ENCODE measurements at regions not wholly inside any gene's neighbourhood (a gene's known extent, or its start where the extent isn't known, plus 50 kb on each side); places are given as distances from the start of the nearest gene placed in this dataset.
A peak's percentile ranks its signal among the peaks of the same experiment; 100 is the strongest.
"Not testable (repeated sequence)": the region's sequence is repeated elsewhere in the genome, so short reads cannot be mapped to it uniquely, and the experiment has no call there.

DNA sequence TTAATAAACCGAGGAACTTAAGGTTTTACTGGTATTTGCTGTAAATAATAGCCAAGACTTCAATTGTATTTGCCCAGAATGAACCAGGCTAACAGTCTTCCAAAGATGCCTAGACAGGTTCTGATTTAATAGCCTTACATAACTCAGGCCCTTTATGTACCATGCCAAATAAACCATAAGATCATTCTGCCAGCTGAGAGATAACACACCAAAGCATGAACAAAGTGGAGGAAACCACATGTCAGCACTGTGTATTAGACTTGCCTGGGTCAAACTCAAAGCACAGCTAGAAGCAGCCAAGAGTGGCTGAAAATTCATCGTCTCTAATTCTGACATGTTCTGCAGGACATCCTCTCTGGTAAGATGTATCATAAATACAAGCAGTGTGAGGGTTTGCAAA lies 319.3 kb upstream of the ZNF608 start:
- Histone ChIP-seq H3K27me3 (replicated peaks) (no peaks in the 10 kb centered on the region), H3K36me3 (no peaks in the 10 kb centered on the region), H3K27ac (no peak overlapping the region), H3K9me3 (replicated peaks) (no peaks in the 10 kb centered on the region), H3K4me1 (replicated peaks) (no peaks in the 10 kb centered on the region), H3K4me3 (no peak overlapping the region)
- no peak for DNase-seq (ENCODE audit: low read depth in 1 of 2, low spot score in 2 of 2)

GRCh38 chr5:125070961-125071360 lies 324.5 kb upstream of the ZNF608 start:
- Histone ChIP-seq H3K27ac (no peak overlapping the region), H3K9me3 (replicated peaks) (peaks cover 4% of the 10 kb centered on the region; the same call in 1 of the 2 replicates), H3K4me3 (no peak overlapping the region), H3K27me3 (replicated peaks) (no peaks in the 10 kb centered on the region), H3K4me1 (replicated peaks) (no peaks in the 10 kb centered on the region), H3K36me3 (no peaks in the 10 kb centered on the region)
- DNase-seq (ENCODE audit: low read depth in 1 of 2, low spot score in 2 of 2), result no peak

DNA sequence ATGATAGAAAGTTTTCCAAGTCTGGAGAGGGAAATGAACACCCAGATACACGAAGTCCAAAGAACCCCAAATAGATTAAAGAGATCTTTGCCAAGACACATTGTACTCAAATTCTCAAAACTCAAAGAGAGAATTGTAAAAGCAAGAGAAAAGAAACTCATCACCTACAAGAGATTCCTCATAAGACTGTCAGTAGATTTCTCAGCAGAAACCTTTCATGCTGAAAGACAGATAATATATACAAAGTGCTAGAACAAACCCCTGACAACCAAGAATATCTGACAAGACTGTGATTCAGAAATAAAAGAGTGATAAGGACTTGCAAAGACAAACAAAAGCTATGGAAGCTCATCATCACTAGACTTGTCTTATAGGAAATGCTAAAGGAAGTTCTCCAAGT lies 326.7 kb upstream of the ZNF608 start:
- peaks cover 4% of the 10 kb centered on the region; the same call in 1 of the 2 replicates for H3K9me3 ChIP-seq (replicated peaks)
- H3K4me3 ChIP-seq, result no peak overlapping the region
- no peaks in the 10 kb centered on the region for H3K27me3 ChIP-seq (replicated peaks)
- H3K4me1 ChIP-seq (replicated peaks), result no peaks in the 10 kb centered on the region
- no peaks in the 10 kb centered on the region for H3K36me3 ChIP-seq
- no peak overlapping the region for H3K27ac ChIP-seq
- DNase-seq (ENCODE audit: low read depth in 1 of 2, low spot score in 2 of 2), result no peak

GRCh38 chr5:125075567-125075966 lies 329.1 kb upstream of the ZNF608 start:
- Histone ChIP-seq H3K27ac (no peak overlapping the region), H3K4me3 (no peak overlapping the region), H3K36me3 (no peaks in the 10 kb centered on the region), H3K27me3 (replicated peaks) (no peaks in the 10 kb centered on the region), H3K4me1 (replicated peaks) (no peaks in the 10 kb centered on the region), H3K9me3 (replicated peaks) (peaks cover 4% of the 10 kb centered on the region; the same call in 1 of the 2 replicates)
- no peak for DNase-seq (ENCODE audit: low read depth in 1 of 2, low spot score in 2 of 2)

GRCh38 chr5:125079028-125079427 lies 332.6 kb upstream of the ZNF608 start:
- not testable (repeated sequence) for H3K36me3 ChIP-seq; H3K27ac ChIP-seq; DNase-seq (ENCODE audit: low read depth in 1 of 2, low spot score in 2 of 2); H3K4me1 ChIP-seq (replicated peaks); H3K27me3 ChIP-seq (replicated peaks); H3K9me3 ChIP-seq (replicated peaks); H3K4me3 ChIP-seq

DNA sequence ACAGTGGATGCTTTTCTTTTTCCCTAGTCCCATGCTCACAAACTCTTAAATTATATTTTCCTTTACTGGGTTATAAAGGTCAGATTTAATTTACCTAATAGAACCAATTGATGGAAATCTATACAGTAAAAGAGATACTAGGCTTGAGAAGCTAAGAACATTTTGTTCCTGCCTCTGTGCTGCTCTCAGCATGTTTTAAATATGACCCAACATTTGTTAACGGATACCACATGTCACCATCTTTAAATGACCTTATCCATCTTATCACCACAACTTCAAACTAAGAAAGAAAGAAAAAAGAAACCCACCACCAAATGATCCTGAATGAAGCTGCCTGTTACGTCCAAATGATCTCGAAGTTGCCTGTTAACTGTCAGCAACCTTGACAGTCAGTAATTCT lies 334.7 kb upstream of the ZNF608 start:
- no peak for DNase-seq (ENCODE audit: low read depth in 1 of 2, low spot score in 2 of 2)
- no peak overlapping the region for H3K27ac ChIP-seq
- no peaks in the 10 kb centered on the region; the same call in 1 of the 2 replicates for H3K4me1 ChIP-seq (replicated peaks)

DNA sequence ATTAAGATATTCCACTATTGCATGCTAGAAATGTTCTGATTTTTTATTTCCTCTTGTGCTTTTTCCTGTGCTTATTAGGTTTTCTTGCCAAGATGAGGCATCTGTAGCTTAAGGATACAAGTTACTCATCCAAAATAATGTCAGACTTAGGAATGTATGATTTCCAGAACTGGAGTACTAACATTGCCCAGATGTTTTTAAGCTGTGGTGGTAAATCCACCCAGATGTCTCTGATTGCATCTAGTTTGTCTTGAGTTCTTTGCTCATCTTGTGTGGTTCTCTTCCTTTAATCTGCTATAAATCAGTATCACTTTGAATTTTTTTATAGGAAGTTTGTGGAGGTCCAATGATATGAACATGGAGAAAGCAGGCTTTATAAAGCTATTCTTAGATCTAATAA lies 337.5 kb upstream of the ZNF608 start:
- peak in 1 of 2 experiments; percentile 15 for DNase-seq (ENCODE audit: low read depth in 1 of 2, low spot score in 2 of 2)
- Histone ChIP-seq H3K4me1 (replicated peaks) (no peaks in the 10 kb centered on the region; the same call in 1 of the 2 replicates), H3K4me3 (no peak overlapping the region), H3K27me3 (replicated peaks) (no peaks in the 10 kb centered on the region), H3K36me3 (no peaks in the 10 kb centered on the region), H3K27ac (no peak overlapping the region), H3K9me3 (replicated peaks) (no peaks in the 10 kb centered on the region; the same call in 1 of the 2 replicates)

More for the DNA sequence above, 334.7 kb upstream of the ZNF608 start:
- Histone ChIP-seq H3K36me3 (no peaks in the 10 kb centered on the region), H3K9me3 (replicated peaks) (no peaks in the 10 kb centered on the region), H3K4me3 (no peak overlapping the region), H3K27me3 (replicated peaks) (no peaks in the 10 kb centered on the region)

DNA sequence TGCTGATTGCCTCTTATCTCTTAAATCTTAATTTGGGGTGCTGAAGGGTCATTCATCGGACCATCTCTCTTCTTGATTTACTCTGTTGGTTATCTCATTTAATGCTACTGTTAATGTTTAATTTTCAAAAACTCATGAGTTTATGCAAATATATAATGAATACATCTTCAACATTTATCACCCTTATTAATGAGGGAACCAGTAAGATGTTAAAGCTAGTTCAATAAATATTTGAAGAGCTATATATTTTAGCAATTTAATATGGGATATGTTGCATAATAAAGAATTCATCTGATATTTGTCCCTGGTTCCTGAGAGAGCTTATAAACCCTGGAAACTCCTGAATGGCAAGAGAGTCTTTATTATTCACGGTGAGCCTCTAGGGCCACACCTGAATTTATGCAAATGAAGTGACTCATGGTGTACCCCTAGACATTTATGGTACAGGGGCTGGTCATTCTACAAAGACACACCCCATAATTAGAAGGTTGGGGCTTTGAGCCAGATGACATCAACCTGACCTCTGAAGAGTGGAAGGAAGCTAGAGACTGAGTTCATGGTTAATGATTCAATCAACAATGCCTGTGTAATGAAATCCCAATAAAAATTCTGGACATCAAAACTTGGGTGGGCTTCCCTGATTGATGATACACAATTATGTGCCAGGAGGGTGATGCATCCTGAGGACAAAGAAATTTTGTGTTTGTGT lies 339.5 kb upstream of the ZNF608 start:
- H3K27ac ChIP-seq, result no peak overlapping the region
- H3K9me3 ChIP-seq (replicated peaks), result no peaks in the 10 kb centered on the region; the same call in 1 of the 2 replicates
- no peaks in the 10 kb centered on the region; the same call in 1 of the 2 replicates for H3K4me1 ChIP-seq (replicated peaks)
- H3K4me3 ChIP-seq, result no peak overlapping the region
- no peaks in the 10 kb centered on the region for H3K27me3 ChIP-seq (replicated peaks)
- no peaks in the 10 kb centered on the region for H3K36me3 ChIP-seq
- DNase-seq (ENCODE audit: low read depth in 1 of 2, low spot score in 2 of 2), result peak in 1 of 2 experiments; percentile 39

- no peak overlapping the region for H3K27ac ChIP-seq
- H3K9me3 ChIP-seq (replicated peaks), result no peaks in the 10 kb centered on the region; the same call in 1 of the 2 replicates
- DNase-seq (ENCODE audit: low read depth in 1 of 2, low spot score in 2 of 2), result peak in 1 of 2 experiments; percentile 43
- H3K4me3 ChIP-seq, result no peak overlapping the region
- H3K4me1 ChIP-seq (replicated peaks), result peaks cover 3% of the 10 kb centered on the region
- H3K36me3 ChIP-seq, result no peaks in the 10 kb centered on the region
- no peaks in the 10 kb centered on the region for H3K27me3 ChIP-seq (replicated peaks)
These were observed 342.2 kb upstream of the ZNF608 start for GRCh38 chr5:125088522-125089105.

DNA sequence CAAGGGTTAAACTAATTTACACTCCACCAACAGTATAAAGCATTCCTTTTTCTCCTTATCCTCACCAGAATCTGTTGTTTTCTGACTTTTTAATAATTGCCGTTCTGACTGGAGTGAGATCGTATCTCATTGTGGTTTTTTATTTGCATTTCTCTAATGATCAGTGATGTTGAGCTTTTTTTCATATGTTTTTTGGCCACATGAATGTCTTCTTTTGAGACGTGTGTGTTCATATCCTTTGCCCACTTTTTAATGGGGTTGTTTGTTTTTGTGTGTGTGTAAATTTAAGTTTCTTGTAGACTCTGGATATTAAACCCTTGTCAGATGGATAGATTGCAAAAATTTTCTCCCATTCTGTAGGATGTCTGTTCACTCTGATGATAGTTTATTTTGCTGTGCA lies 345.7 kb upstream of the ZNF608 start:
- Histone ChIP-seq H3K9me3 (replicated peaks) (peaks cover 11% of the 10 kb centered on the region), H3K4me1 (replicated peaks) (peaks cover 15% of the 10 kb centered on the region)
- DNase-seq (ENCODE audit: low read depth in 1 of 2, low spot score in 2 of 2); H3K4me3 ChIP-seq; H3K27ac ChIP-seq; H3K27me3 ChIP-seq (replicated peaks); H3K36me3 ChIP-seq: not testable (repeated sequence)

DNA sequence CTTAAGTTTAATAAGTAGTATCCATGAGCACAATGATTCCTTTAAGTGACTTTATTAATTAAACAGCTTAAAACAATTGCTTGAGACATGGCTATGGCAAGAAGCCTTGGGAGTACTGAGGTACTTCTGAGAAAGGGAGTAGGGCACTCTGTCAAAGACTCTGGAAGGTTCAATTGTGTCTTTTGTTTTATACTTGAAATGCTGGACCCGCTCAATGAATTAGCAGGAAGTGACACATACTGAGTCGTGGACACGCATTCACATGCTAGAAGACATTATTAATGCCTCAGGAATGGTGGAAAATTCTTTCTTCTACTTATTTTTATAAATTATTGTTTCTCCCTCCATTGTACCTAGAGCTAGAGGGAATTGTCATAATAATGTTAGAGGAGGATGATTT lies 347.3 kb upstream of the ZNF608 start:
- DNase-seq (ENCODE audit: low read depth in 1 of 2, low spot score in 2 of 2), result peak; percentile 80 to 85

DNA sequence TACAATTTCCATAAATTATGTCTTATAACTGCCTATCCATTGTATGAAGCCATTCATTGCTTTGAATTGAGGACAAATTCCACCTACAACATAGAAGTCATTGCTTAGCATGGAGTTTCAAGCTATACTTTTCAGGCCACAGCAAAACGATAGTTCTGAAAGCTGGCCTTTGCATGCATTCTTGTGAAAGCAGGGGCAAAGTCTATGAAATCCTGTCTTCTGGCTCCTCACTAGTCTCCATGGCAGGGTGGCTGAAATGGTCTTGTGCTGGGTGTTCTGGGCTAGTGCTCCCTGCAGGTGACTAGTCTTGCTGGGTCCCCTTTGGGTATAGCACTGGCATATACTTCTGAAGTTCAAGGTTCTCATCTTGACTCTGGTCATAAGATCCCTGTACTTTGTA lies 353.9 kb upstream of the ZNF608 start:
- Histone ChIP-seq H3K27me3 (replicated peaks) (no peaks in the 10 kb centered on the region), H3K4me1 (replicated peaks) (no peaks in the 10 kb centered on the region), H3K9me3 (replicated peaks) (peaks cover 10% of the 10 kb centered on the region), H3K36me3 (0 out of 2 replicates have a peak, but pooled peaks cover 2% of the 10 kb centered on the region), H3K27ac (no peak overlapping the region), H3K4me3 (no peak overlapping the region)
- no peak for DNase-seq (ENCODE audit: low read depth in 1 of 2, low spot score in 2 of 2)

More for the DNA sequence above, 347.3 kb upstream of the ZNF608 start:
- peaks cover 15% of the 10 kb centered on the region for H3K4me1 ChIP-seq (replicated peaks)
- H3K27me3 ChIP-seq (replicated peaks), result no peaks in the 10 kb centered on the region
- peaks cover 11% of the 10 kb centered on the region for H3K9me3 ChIP-seq (replicated peaks)
- H3K36me3 ChIP-seq, result 0 out of 2 replicates have a peak, but pooled peaks cover 4% of the 10 kb centered on the region
- H3K4me3 ChIP-seq, result no peak overlapping the region
- H3K27ac ChIP-seq, result peak overlapping the region; percentile 83

DNA sequence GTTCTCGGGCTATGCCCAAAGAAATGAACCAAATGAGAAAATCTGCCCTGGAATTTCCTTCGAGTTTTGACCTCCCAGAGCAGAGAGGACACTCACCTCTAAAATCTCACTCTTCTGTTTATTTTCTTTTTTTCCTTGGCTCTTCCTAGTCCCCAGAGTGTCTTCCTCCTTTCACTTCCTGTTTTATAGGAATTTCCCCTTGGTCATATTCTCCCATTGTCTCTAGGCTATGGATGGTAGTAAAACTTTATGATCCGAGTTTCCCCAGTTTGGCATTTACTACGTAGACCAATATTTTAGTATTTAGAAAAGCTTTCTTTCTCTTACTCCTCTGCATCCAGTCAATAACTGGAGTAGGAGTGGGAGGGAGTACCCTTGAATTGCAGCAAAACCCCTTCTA lies 354.5 kb upstream of the ZNF608 start:
- H3K4me3 ChIP-seq, result no peak overlapping the region
- H3K27me3 ChIP-seq (replicated peaks), result no peaks in the 10 kb centered on the region
- H3K27ac ChIP-seq, result no peak overlapping the region
- peaks cover 4% of the 10 kb centered on the region for H3K9me3 ChIP-seq (replicated peaks)
- H3K36me3 ChIP-seq, result no peaks in the 10 kb centered on the region
- H3K4me1 ChIP-seq (replicated peaks), result no peaks in the 10 kb centered on the region
- DNase-seq (ENCODE audit: low read depth in 1 of 2, low spot score in 2 of 2), result no peak

DNA sequence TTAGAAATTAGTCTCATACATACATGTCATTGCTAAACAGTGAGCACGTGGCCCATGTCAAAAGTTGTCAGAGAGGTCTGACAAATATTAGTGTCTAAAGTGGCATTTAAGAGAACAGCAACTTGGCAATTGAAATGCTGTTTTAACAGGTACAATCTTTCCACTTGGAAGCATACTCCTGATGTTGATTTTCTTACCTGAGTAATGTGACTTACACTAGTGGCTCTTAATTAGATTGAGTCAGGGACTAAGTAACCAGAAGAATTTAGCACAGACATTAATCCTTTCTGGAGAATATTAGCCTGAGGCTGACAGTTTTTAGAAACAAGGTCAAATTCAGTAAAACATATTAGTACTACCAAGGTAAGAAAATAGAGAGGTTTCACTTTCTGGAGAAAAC lies 357.0 kb upstream of the ZNF608 start:
- H3K27me3 ChIP-seq (replicated peaks), result no peaks in the 10 kb centered on the region
- no peaks in the 10 kb centered on the region for H3K4me1 ChIP-seq (replicated peaks)
- H3K4me3 ChIP-seq, result no peak overlapping the region
- no peak for DNase-seq (ENCODE audit: low read depth in 1 of 2, low spot score in 2 of 2)
- no peaks in the 10 kb centered on the region for H3K36me3 ChIP-seq
- H3K27ac ChIP-seq, result no peak overlapping the region
- H3K9me3 ChIP-seq (replicated peaks), result no peaks in the 10 kb centered on the region

Data from SJSA1 (cell line).